SW480 (cell line): ENCODE measurements at regions not wholly inside any gene's neighbourhood (a gene's known extent, or its start where the extent isn't known, plus 50 kb on each side); places are given as distances from the start of the nearest gene placed in this dataset.
"Not testable (repeated sequence)": the region's sequence is repeated elsewhere in the genome, so short reads cannot be mapped to it uniquely, and the experiment has no call there.

Source experiments
- DNase-seq: peaks from one replicate; pipeline ENCODE4 v3.0.0-alpha.2; 2016; ENCODE audit warnings: low spot score

GRCh38 chr19:34575206-34575605 lies 93.6 kb downstream of the WTIP start:
- no peak for DNase-seq

- no peak for DNase-seq
These were observed 93.1 kb downstream of the WTIP start for GRCh38 chr19:34574704-34575103.

- DNase-seq, result no peak
These were observed 91.8 kb downstream of the WTIP start for GRCh38 chr19:34573226-34573864.

GRCh38 chr19:34570140-34570539 lies 88.6 kb downstream of the WTIP start:
- DNase-seq, result not testable (repeated sequence)

GRCh38 chr19:34562344-34562743 lies 80.8 kb downstream of the WTIP start:
- DNase-seq, result not testable (repeated sequence)
